HG03354 (cell line): ENCODE measurements at regions not wholly inside any gene's neighbourhood (a gene's known extent, or its start where the extent isn't known, plus 50 kb on each side); places are given as distances from the start of the nearest gene placed in this dataset.

Experiments used
- ATAC-seq: cut with Tn5 transposase; IDR thresholded peaks from one replicate; pipeline ENCODE4 v1.9.1; 2021; ENCODE audit warnings: mild to moderate bottlenecking; ENCODE audit not compliant: unreplicated experiment, poor library complexity, severe bottlenecking

- no peak for ATAC-seq
Measured at GRCh38 chr2:53021828-53022227, 745.8 kb upstream of the CHAC2 start.

GRCh38 chr2:53021292-53021691 lies 746.3 kb upstream of the CHAC2 start:
- no peak for ATAC-seq

- no peak for ATAC-seq
Measured at GRCh38 chr2:53018825-53019425, 748.7 kb upstream of the CHAC2 start.

- no peak for ATAC-seq
Measured at GRCh38 chr2:53006980-53007379, 760.6 kb upstream of the CHAC2 start.

GRCh38 chr2:53004413-53004812 lies 763.2 kb upstream of the CHAC2 start:
- ATAC-seq: no peak

- no peak for ATAC-seq
Measured at GRCh38 chr2:52995424-52995823, 772.2 kb upstream of the CHAC2 start.

GRCh38 chr2:52976143-52976949 lies 791.3 kb upstream of the CHAC2 start:
- ATAC-seq: peak; percentile 72

- ATAC-seq: no peak
Measured at GRCh38 chr2:52974127-52974526, 793.5 kb upstream of the CHAC2 start.

- ATAC-seq: no peak
Measured at GRCh38 chr2:52970642-52971041, 797.0 kb upstream of the CHAC2 start.

- no peak for ATAC-seq
Measured at GRCh38 chr2:52968043-52968442, 799.6 kb upstream of the CHAC2 start.

- no peak for ATAC-seq
Measured at GRCh38 chr2:52964916-52965530, 802.6 kb upstream of the CHAC2 start.

GRCh38 chr2:52961403-52961802 lies 806.2 kb upstream of the CHAC2 start:
- ATAC-seq: no peak

- ATAC-seq: no peak
Measured at GRCh38 chr2:52960881-52961280, 806.7 kb upstream of the CHAC2 start.

GRCh38 chr2:52959801-52960200 lies 807.8 kb upstream of the CHAC2 start:
- no peak for ATAC-seq

GRCh38 chr2:52956766-52957165 lies 810.8 kb upstream of the CHAC2 start:
- no peak for ATAC-seq

GRCh38 chr2:52956118-52956517 lies 811.5 kb upstream of the CHAC2 start:
- ATAC-seq: no peak

- ATAC-seq: no peak
Measured at GRCh38 chr2:52955079-52955478, 812.5 kb upstream of the CHAC2 start.

- no peak for ATAC-seq
Measured at GRCh38 chr2:52940101-52940500, 827.5 kb upstream of the CHAC2 start.

GRCh38 chr2:52939250-52939649 lies 828.4 kb upstream of the CHAC2 start:
- ATAC-seq: no peak

GRCh38 chr2:52936029-52936428 lies 831.6 kb upstream of the CHAC2 start:
- no peak for ATAC-seq
